ENCODE measurements at regions not wholly inside any gene's neighbourhood (a gene's known extent, or its start where the extent isn't known, plus 50 kb on each side); places are given as distances from the start of the nearest gene placed in this dataset.

GRCh38 chr2:142755191-142755590 lies 122.3 kb upstream of the KYNU start:
- TF ChIP-seq, protein P1, sequence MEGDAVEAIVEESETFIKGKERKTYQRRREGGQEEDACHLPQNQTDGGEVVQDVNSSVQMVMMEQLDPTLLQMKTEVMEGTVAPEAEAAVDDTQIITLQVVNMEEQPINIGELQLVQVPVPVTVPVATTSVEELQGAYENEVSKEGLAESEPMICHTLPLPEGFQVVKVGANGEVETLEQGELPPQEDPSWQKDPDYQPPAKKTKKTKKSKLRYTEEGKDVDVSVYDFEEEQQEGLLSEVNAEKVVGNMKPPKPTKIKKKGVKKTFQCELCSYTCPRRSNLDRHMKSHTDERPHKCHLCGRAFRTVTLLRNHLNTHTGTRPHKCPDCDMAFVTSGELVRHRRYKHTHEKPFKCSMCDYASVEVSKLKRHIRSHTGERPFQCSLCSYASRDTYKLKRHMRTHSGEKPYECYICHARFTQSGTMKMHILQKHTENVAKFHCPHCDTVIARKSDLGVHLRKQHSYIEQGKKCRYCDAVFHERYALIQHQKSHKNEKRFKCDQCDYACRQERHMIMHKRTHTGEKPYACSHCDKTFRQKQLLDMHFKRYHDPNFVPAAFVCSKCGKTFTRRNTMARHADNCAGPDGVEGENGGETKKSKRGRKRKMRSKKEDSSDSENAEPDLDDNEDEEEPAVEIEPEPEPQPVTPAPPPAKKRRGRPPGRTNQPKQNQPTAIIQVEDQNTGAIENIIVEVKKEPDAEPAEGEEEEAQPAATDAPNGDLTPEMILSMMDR (IDR thresholded peaks at IDR 0.05 in 4 of 5, conservative IDR thresholded peaks at IDR 0.05 in 1 of 5) = no peak
- TF ChIP-seq POLR2A (IDR thresholded peaks at IDR 0.05) = no peak

Data from gastrocnemius medialis (tissue), 4 donors.